SK-N-SH (cell line): ENCODE measurements at regions not wholly inside any gene's neighbourhood (a gene's known extent, or its start where the extent isn't known, plus 50 kb on each side); places are given as distances from the start of the nearest gene placed in this dataset.

Experiments used
- CTCF ChIA-PET: fragments of 300-600, 350-600 bp; formaldehyde crosslinking; extraction: SDS; loops from one replicate; lab custom pipeline; 2021; lab: Yijun Ruan, JAX
- POLR2A ChIA-PET: fragments of 350-600 bp; sonication (Branson Sonifier 250); formaldehyde crosslinking; extraction: SDS; loops from one replicate; lab custom pipeline; 2020; ENCODE audit warnings: antibody characterized with exemption, inconsistent platforms; lab: Yijun Ruan, JAX
- DNase-seq: peaks from one replicate; pipeline ENCODE4 v3.0.0; 2012
- H2AFZ ChIP-seq: fragments of 200-600 bp; sonication (generic); 2 replicates; pipeline ENCODE4 v1.8.1; 2016; ENCODE audit warnings: antibody characterized with exemption, mild to moderate bottlenecking, low read depth
- H3F3A ChIP-seq: fragments of 200-600 bp; sonication (generic); replicated peaks from 2 replicates; pipeline ENCODE3; 2016; ENCODE audit warnings: antibody characterized with exemption, mild to moderate bottlenecking; ENCODE audit not compliant: insufficient read depth
- H3K27ac ChIP-seq, 2 experiments: fragments of 200-500 bp in 1 of 2; fragments of 200-600 bp in 1 of 2; sonication (Bioruptor generic) in 1 of 2; sonication (generic), shearing (Covaris generic) in 1 of 2; 2 replicates each; pipeline versions ENCODE4 v1.5.1 to v1.6.1; 2014 to 2016; ENCODE audit warnings: low read depth in 2 of 2, inconsistent platforms in 1 of 2, low read length in 1 of 2, mild to moderate bottlenecking in 1 of 2, mixed read lengths in 1 of 2
- H3K27me3 ChIP-seq: fragments of 200-600 bp; sonication (generic), shearing (Covaris generic); 2 replicates; pipeline ENCODE4 v1.6.1; 2016; ENCODE audit warnings: mixed run types; ENCODE audit not compliant: insufficient read depth
- H3K36me3 ChIP-seq, 2 experiments: fragments of 200-500 bp in 1 of 2; fragments of 200-600 bp in 1 of 2; sonication (Bioruptor generic) in 1 of 2; sonication (generic) in 1 of 2; replicated peaks in 1 of 2; 2 replicates each; pipeline versions ENCODE3 to v1.5.1; 2014 to 2016; ENCODE audit warnings: low read length in 1 of 2, mild to moderate bottlenecking in 1 of 2; ENCODE audit not compliant: insufficient read depth in 2 of 2, control insufficient read depth in 1 of 2
- H3K4me1 ChIP-seq, 2 experiments: fragments of 200-500 bp in 1 of 2; fragments of 200-600 bp in 1 of 2; sonication (Bioruptor generic) in 1 of 2; sonication (generic), shearing (Covaris generic) in 1 of 2; 2 replicates each; pipeline versions ENCODE4 v1.5.1 to v1.6.1; 2014 to 2016; ENCODE audit warnings: low read depth in 1 of 2, low read length in 1 of 2, mixed run types in 1 of 2; ENCODE audit not compliant: insufficient read depth in 2 of 2, control insufficient read depth in 1 of 2
- H3K4me2 ChIP-seq: fragments of 200-600 bp; sonication (generic), shearing (Covaris generic); 2 replicates; pipeline ENCODE4 v1.6.1; 2017; ENCODE audit warnings: mixed run types
- H3K4me3 ChIP-seq, 2 experiments: fragments of 200-500 bp in 1 of 2; fragments of 200-600 bp in 1 of 2; sonication (Bioruptor generic) in 1 of 2; sonication (generic), shearing (Covaris generic) in 1 of 2; 2 replicates each; pipeline versions ENCODE4 v1.5.1 to v1.8.1; 2014 to 2016; ENCODE audit warnings: low read depth in 2 of 2, inconsistent platforms in 1 of 2, low read length in 1 of 2, mild to moderate bottlenecking in 1 of 2, mixed read lengths in 1 of 2, moderate library complexity in 1 of 2
- H3K79me2 ChIP-seq: fragments of 200-600 bp; sonication (generic); 2 replicates; pipeline ENCODE4 v1.8.1; 2017; ENCODE audit warnings: mild to moderate bottlenecking; ENCODE audit not compliant: insufficient read depth
- H3K9ac ChIP-seq: fragments of 200-600 bp; sonication (generic); 2 replicates; pipeline ENCODE4 v1.6.1; 2017; ENCODE audit warnings: mixed run types
- H3K9me2 ChIP-seq: fragments of 200-600 bp; sonication (generic); 2 replicates; pipeline ENCODE4 v1.6.1; 2017; ENCODE audit warnings: mixed run types
- H3K9me3 ChIP-seq: fragments of 200-600 bp; sonication (generic); 2 replicates; pipeline ENCODE4 v1.6.1; 2017; ENCODE audit warnings: mixed run types, mild to moderate bottlenecking, moderate library complexity
- H4K20me1 ChIP-seq: fragments of 200-600 bp; sonication (generic); 2 replicates; pipeline ENCODE4 v1.6.1; 2017; ENCODE audit warnings: mild to moderate bottlenecking, mixed run types; ENCODE audit not compliant: insufficient read depth
- CHD2 ChIP-seq: fragments of 150-350 bp; IDR thresholded peaks from 2 replicates; pipeline ENCODE4 v1.6.1; 2018; ENCODE audit warnings: low read length; ENCODE audit not compliant: partially characterized antibody
- FOSL2 ChIP-seq: IDR thresholded peaks from 2 replicates; pipeline ENCODE4 v1.4.0; 2012; ENCODE audit warnings: low read depth, mild to moderate bottlenecking, moderate library complexity, borderline replicate concordance
- FOXM1 ChIP-seq: IDR thresholded peaks from 2 replicates; pipeline ENCODE4 v1.4.0; 2012; ENCODE audit warnings: low read depth, mild to moderate bottlenecking
- GABPA ChIP-seq: IDR thresholded peaks from 2 replicates; pipeline ENCODE4 v1.4.0; 2012; ENCODE audit warnings: low read depth, mild to moderate bottlenecking
- RAD21 ChIP-seq: IDR thresholded peaks from 2 replicates; pipeline ENCODE4 v1.6.1; 2012; ENCODE audit warnings: mild to moderate bottlenecking, low read length
- RCOR1 ChIP-seq: fragments of 150-350 bp; IDR thresholded peaks from 2 replicates; pipeline ENCODE4 v1.6.1; 2017; ENCODE audit warnings: antibody characterized with exemption, low read length
- RXRA ChIP-seq: IDR thresholded peaks from 2 replicates; pipeline ENCODE4 v1.4.0; 2012; ENCODE audit warnings: low read depth, mild to moderate bottlenecking, borderline replicate concordance
- USF2 ChIP-seq: fragments of 150-350 bp; IDR thresholded peaks from 2 replicates; pipeline ENCODE4 v1.6.1; 2017; ENCODE audit warnings: antibody characterized with exemption, low read length, low read depth, borderline replicate concordance
- WGBS: methylation state at CpG from one replicate; pipeline ENCODE4 v1.1.6; 2017; ENCODE audit warnings: low lambda C conversion rate; 5-methylcytosine and 5-hydroxymethylcytosine counted together
- TF ChIP-seq, protein P1 (sequence below): fragments of 200-600 bp; sonication (generic); IDR thresholded peaks from 2 replicates; pipeline ENCODE4 v1.6.1; 2017; ENCODE audit warnings: antibody characterized with exemption, mild to moderate bottlenecking, moderate library complexity
- TF ChIP-seq, protein P2 (sequence below): IDR thresholded peaks from 2 replicates; pipeline ENCODE4 v1.4.0; 2012; ENCODE audit warnings: low read depth, borderline replicate concordance
- TF ChIP-seq, protein P3 (sequence below): IDR thresholded peaks from 2 replicates; pipeline ENCODE4 v1.4.0; 2012; ENCODE audit warnings: low read depth

DNA sequence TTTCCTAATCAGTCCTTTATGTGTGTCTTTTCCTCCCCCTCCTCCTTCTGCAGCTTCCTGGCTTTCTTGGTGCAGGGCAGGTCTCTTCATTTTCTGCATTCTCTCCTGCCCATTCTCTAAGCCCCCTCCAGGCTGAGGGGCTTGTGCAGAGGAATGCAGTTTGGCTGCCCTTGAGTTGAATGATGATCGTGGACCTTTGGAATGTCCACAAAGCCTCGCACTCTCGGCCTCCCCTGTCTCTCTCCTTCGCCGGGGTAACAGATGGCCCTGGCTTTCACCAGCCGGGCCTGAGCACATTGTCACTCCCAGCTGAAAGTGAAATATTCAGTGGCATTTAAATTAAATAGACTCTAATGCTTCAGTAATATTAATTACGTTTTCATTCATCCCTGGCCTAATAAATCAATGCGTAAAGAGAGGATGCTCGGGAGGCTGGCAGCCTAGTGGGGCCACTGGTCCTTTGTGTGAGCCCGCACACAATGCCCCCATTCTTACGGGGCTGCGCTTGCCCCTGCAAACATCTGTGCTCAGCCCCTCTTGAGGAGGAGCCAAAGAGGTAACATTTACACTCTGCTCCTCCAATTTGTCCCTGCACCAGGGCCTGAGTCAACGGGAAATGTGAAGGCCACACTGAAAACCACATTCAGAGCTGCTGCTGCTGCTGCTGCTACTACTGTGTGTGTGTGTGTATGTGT lies 64.9 kb upstream of the PAX6 start:
- Histone ChIP-seq H3K9me2 (no peaks in the 10 kb centered on the region), H3K4me3 (no peak overlapping the region), H3K4me2 (no peak overlapping the region), H3K27ac (no peak overlapping the region), H3F3A (no peaks in the 10 kb centered on the region), H3K27me3 (peaks cover 11% of the 10 kb centered on the region; the same call in 1 of the 2 replicates), H2AFZ (no peak overlapping the region), H3K79me2 (no peaks in the 10 kb centered on the region), H3K4me1 (no peaks in the 10 kb centered on the region), H4K20me1 (no peaks in the 10 kb centered on the region), H3K9ac (no peak overlapping the region), H3K9me3 (no peaks in the 10 kb centered on the region), H3K36me3 (no peaks in the 10 kb centered on the region)
- WGBS = 42% methylated on average over 12 of the region's 13 CpGs
- ChIA-PET POLR2A (no interaction called here), CTCF (interaction anchor here (0.9 kb wide), 1 partner anchor 235 kb away, joined by 3 read pairs; no protein-coding TSS in a partner anchor)
- no peak for DNase-seq
- TF ChIP-seq, protein P1, sequence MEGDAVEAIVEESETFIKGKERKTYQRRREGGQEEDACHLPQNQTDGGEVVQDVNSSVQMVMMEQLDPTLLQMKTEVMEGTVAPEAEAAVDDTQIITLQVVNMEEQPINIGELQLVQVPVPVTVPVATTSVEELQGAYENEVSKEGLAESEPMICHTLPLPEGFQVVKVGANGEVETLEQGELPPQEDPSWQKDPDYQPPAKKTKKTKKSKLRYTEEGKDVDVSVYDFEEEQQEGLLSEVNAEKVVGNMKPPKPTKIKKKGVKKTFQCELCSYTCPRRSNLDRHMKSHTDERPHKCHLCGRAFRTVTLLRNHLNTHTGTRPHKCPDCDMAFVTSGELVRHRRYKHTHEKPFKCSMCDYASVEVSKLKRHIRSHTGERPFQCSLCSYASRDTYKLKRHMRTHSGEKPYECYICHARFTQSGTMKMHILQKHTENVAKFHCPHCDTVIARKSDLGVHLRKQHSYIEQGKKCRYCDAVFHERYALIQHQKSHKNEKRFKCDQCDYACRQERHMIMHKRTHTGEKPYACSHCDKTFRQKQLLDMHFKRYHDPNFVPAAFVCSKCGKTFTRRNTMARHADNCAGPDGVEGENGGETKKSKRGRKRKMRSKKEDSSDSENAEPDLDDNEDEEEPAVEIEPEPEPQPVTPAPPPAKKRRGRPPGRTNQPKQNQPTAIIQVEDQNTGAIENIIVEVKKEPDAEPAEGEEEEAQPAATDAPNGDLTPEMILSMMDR = no peak

- ChIA-PET CTCF (interaction anchor here (0.9 kb wide), 1 partner anchor 477 kb away, joined by 4 read pairs; no protein-coding TSS in a partner anchor), POLR2A (no interaction called here)
- Histone ChIP-seq H3K27ac (no peak overlapping the region), H3K9me2 (no peaks in the 10 kb centered on the region), H3F3A (no peaks in the 10 kb centered on the region), H3K4me2 (no peak overlapping the region), H3K9ac (no peak overlapping the region), H3K79me2 (no peaks in the 10 kb centered on the region), H2AFZ (no peak overlapping the region), H3K4me3 (no peak overlapping the region), H3K27me3 (peaks cover 11% of the 10 kb centered on the region; the same call in 1 of the 2 replicates)
- no peak for DNase-seq
- TF ChIP-seq FOSL2 (no peak), RCOR1 (no peak), RXRA (no peak), RAD21 (no peak), FOXM1 (no peak), CHD2 (no peak), USF2 (no peak), GABPA (no peak)
- TF ChIP-seq, protein P2, sequence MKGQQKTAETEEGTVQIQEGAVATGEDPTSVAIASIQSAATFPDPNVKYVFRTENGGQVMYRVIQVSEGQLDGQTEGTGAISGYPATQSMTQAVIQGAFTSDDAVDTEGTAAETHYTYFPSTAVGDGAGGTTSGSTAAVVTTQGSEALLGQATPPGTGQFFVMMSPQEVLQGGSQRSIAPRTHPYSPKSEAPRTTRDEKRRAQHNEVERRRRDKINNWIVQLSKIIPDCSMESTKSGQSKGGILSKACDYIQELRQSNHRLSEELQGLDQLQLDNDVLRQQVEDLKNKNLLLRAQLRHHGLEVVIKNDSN = no peak
- TF ChIP-seq, protein P3, sequence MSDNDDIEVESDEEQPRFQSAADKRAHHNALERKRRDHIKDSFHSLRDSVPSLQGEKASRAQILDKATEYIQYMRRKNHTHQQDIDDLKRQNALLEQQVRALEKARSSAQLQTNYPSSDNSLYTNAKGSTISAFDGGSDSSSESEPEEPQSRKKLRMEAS = no peak
- TF ChIP-seq, all 33 proteins: peak for 0
- 0% methylated on average over 5 of the region's 6 CpGs for WGBS
- Histone ChIP-seq H3K4me1 (0 out of 4 replicates have a peak, but pooled peaks cover 0 to 3% of the 10 kb centered on the region in 2 experiments), H3K9me3 (no peaks in the 10 kb centered on the region), H3K36me3 (no peaks in the 10 kb centered on the region), H4K20me1 (no peaks in the 10 kb centered on the region)
Measured at GRCh38 chr11:31874631-31875191, 63.6 kb upstream of the PAX6 start.
